Endometrial microvascular endothelial cells (primary cell): ENCODE measurements at regions not wholly inside any gene's neighbourhood (a gene's known extent, or its start where the extent isn't known, plus 50 kb on each side); places are given as distances from the start of the nearest gene placed in this dataset.

Experiments
- in situ Hi-C: cut with HindIII; loops from 2 replicates; pipeline ENCODE4 v1.10.0; 2017; ENCODE audit warnings: low sequenced_read_pairs, low pct_unique_long_range_greater_than_20kb; ENCODE audit errors: inconsistent ontology term

DNA sequence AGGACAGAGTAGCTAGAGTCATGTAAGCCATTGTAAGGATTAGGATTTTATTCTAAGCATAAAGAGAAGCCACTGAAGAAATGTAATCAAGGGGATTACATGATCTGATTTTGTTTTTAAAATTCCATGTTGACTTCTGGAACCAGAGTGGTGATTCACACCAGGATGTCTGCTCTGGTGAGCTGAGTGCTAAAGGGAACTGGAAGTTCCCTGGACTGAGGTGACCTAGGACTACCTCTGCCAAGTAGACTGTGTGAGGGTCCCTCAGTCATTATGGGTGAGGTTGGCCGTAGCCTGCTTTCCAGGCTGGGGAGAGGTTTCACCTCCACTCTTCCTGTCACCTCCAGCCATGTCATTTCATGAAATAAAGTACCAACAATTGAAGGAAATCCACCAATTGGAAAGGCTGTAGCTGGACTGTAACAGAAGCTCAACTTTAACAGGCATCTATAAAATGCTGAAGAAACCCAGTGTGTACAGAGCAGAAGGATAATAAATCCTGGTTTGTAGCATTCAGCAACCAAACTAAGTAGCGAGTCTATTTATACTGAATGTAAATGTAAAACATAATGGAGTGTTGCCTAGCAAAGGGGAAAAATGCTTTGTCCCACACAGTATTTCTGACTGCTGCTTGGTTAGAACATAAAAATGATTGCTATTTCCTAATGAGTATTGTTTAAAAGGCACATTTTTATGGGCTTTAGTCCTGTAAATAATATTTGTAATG, 507.4 kb upstream of the PKDCC start:
- in situ Hi-C loops = no loop called here

DNA sequence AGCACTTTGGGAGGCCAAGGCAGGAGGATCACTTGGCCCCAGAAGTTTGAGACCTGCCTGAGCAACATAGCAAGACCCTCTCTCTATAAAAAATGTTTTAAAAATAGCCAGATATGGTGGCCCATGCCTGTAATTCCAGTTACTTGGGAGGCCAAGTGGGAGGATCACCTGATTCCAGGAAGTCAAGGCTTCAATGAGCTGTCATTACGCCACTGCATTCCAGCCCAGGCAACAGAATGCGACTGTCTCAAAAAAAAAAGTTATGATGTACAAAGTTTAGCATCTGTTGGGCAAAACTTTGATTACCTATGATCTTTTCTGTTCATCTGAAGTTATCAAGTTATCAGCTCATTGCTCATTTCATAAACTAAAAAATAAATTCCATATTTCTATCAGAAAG, 504.1 kb upstream of the PKDCC start:
- in situ Hi-C loops = no loop called here

DNA sequence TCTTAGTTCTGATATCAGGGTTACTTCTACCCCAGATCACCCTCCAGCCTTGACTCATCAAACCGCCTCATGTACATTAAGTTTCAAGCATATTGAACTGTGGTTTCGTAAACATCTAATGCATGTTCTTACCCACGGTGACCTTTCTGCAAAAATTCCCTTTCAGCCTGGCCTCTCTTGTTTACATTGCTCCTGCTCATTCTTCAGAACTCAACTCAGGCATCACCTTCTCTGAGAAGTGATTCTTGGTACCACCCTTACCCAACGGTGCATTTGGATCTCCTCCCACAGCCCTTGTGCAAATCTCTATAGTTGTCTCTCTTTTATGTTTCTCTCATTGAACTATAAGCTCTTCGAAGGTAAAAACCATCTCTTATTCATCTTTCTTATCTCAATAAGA, 503.1 kb upstream of the PKDCC start:
- in situ Hi-C loops = no loop called here

DNA sequence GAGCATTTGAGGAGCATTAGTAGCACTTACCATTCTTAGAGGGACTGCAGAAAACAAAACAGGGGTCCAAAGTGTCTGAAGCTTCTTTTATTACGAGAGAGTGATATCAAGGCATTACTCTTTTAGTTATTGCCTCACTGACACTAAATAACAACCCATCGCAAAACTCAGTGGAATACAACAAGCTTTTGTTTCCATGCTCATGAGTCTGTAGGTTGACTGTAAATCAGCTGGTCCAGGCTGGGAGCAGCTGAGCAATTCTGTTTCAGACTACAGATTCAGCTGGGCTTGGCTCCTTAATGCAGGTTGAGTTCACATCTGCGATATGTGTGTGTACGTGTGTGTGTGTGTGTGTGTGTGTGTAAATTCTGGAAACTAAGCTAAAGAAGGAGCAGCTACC, 501.8 kb upstream of the PKDCC start:
- in situ Hi-C loops = no loop called here

DNA sequence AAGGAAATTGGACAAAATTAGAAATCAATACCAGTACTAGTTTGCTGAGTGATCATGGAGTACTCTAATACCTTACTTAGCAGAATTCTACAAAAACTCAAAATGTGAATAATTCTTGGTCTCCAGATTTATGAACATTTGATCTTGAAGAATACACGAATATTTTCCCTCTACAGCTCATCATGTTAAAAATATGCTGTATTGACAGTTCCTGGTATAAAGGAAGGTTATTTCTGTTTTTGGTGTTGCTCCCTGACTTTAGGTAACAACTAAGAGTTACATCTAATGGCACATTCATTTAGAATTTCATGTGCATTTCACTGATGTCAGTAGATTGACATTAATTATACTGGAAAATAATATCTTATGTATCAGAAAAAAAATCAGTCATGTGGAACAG, 479.2 kb upstream of the PKDCC start:
- in situ Hi-C loops = no loop called here

DNA sequence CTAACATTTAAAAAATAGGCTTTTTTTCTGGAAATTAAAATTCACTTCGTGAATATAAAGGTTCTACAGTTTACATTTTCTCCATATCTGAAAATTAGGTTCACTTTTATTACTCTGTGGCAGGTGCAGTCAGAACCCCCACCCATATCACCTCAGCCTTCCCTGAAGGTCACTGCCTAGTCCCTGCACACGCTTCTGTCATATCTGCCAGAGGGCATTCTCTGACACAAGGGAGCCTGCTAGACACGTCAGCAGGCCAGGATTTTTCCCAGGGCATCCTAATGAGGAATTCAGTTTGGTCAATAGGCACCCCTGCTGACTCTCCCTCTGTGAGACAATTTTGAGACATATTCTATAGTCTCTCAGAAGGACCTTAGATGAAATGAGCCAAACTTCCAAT, 475.7 kb upstream of the PKDCC start:
- in situ Hi-C loops = no loop called here

DNA sequence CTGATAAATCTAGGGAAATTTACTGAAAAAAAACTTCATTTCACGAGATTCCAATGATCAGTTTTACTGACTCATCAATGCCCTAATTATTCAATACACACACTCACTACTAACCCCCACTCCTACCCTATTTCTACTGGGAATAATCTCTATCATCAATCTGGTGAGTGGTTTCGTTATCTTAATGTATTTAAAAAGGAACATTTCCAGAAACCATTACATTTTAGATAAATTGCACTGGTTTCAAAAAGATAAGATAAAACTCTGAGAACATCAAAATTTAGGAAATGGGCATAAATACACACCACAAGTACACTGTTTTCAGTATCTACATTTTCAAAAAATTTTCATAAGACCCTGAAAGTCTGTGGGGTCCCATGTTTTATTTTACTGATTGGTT, 471.4 kb upstream of the PKDCC start:
- in situ Hi-C loops = no loop called here

DNA sequence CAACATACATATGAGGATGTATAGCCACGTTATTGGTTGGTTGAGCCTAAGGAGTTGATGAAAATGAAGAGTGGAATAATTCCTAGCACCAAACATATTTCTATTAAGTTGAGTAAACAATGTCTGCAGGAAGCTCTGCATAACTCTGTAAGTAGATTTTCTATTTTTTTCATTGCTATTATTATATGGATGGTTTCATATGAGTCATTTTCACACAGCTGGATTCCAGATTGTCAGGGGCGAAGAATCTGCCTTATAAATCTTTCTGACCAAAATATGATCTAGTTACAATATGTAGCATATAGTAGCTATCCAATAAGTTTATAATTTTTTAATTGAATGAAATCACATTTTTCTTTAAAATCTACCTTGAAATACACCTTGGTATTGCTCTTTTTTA, 468.0 kb upstream of the PKDCC start:
- in situ Hi-C loops = no loop called here

DNA sequence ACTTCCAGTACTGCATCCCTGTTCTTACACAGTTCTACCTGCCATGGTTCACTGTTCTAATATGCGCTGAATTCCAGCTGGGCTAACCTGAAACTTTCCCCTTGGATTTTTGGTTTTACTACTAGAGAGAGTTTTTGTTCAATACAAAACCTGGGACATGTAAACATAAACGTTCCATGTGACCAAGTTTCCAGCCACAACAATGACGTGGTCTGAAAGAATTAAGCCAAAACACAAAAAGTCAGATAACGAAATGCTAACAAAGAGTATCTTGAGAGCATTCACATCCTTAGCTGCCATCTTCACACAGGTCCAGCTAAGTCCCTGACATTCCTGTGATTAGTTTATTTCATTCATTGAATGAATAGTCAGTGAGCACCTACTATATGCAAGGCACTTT, 467.0 kb upstream of the PKDCC start:
- in situ Hi-C loops = no loop called here

DNA sequence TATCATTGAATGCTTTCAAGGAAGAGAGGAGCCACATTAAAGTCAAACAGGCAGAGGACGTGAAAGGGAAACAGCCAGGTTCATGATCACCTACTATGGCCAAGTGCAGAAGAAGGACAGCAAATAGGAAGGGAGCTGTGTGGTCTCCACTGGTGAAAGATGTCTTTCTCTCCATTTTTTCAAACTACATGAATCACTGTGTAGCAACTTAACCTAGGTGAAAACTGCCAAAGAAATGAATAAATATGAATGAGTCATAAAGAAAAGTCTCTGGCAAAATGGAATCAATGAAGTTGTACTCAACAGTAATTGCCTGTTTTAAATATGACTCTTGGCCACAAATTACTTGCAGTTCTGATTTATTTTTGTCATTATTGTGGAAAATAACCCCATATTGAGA, 452.6 kb upstream of the PKDCC start:
- in situ Hi-C loops = no loop called here

DNA sequence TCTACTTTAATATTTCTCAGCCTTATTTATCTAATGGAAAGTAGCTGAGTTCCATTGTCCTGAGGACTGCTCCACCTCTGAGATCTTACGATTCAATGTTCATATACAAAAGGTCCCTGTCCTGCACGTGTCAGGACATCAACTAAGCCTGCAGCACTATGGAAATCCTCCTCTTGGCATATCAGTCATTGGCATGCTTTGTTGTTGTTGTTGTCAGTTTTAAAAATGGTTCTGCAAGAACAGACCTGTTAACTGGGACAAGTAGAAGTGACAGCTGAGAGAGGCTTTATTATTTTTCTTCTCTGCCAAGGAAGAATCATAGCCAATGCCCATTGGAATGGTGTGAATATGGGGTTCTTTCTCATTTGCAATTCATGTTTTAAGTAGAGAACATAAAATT, 450.1 kb upstream of the PKDCC start:
- in situ Hi-C loops = no loop called here

DNA sequence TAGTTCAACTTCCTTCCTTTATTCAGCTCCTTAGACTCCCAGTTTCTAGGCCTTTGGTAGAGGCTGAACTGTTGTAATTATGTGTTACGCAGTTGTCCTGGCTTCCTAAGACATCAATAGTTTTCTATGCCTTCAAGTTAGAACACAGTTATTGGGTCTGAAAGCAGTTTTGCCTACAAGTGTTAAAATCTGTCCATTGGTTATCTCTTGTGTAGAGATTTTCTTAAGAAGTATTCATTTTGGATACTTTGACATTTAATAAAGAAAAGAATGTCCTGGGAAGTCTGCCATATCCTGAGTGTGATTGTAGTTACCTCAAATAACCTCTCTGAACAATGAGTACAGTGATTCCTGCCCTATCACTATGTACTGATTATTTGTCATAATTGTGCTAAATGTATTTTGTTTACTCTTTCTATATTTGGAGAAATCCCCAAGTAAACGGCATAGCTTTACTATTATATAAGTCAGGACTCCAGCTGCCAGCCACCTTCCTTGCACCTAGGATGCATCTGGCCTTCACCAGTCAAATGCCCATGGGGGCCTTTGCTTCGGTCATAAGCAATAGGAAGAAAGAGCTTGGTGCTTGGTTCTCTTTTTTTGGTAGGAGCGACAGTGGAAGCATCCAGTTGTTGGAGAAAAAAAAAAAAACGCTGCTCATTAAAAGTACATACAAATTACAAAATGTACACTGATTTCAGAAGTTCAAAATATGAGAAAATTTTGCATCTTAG, 449.5 kb upstream of the PKDCC start:
- in situ Hi-C loops = no loop called here

DNA sequence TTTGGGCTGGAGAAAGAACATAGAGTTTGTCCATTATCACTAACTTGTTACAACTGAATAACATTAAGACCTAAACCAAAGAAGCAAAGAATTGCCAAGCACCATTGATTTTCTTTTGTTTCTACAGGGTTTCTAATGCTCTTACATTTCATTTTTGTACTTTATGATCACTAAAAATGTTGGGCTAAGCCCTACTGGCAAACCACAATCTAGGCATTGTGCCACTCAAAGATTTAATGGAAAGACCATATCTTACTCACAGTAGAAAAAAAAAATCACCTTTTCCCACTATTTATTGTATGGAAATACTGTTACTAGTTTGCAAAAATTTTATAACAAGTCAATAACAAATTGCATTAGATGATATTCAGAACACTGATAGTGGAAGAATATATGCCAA, 447.4 kb upstream of the PKDCC start:
- in situ Hi-C loops = no loop called here

DNA sequence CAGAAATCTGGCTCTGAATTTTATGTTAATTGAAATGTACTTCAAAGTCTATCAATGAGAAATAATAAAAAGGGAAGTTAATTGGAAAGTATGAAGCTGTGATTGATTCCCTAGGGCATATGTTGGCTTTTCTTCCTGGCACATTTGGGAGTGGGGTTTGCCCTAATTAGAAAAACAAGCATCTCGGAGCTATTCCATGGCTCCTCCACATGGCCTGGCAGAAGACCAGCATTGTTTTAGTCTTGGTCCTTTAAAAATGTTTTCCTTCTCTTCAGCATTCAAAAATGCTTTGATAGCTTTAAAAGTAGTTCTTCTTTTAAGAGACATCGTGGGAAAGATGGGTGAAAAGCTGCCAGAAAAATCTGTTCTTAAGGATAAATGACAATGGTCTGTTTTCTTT, 445.5 kb upstream of the PKDCC start:
- in situ Hi-C loops = no loop called here

DNA sequence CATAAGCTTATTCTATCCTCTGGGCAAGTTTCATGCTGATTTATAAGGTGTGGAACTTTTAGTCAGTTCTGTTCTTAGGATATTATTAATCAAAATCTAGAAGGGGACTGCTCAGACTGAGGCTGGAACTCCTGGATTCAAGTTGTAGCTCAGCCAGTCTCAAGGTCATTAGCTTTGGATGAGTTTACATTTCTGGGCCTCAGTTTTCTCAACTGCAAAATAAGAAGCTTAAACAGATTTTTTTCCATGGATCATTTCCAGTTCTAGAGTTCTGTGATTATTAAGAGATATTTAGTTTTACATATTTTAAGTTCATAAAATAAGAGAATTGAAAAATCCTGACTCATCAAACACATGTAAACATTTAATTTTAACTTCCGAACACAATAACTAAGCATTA, 442.5 kb upstream of the PKDCC start:
- in situ Hi-C loops = no loop called here

DNA sequence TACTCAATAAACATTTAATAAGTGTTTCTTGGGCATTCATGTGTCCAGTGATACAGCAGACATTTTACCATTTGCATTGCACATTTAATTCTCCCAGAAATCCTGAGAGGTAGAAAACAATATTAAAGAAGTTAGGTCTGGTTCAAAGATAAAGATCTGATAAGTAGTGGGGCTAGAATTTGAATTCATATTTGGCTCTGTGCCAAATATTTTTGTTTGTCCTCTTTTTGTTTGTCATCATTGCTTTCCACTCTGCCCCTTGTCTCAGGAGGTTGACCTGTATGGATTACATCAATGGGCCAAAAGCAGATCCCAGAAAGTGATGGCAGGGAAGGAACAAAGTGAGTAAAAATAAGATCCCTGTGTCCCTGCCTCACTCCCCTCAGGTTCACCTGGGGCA, 441.9 kb upstream of the PKDCC start:
- in situ Hi-C loops = no loop called here

DNA sequence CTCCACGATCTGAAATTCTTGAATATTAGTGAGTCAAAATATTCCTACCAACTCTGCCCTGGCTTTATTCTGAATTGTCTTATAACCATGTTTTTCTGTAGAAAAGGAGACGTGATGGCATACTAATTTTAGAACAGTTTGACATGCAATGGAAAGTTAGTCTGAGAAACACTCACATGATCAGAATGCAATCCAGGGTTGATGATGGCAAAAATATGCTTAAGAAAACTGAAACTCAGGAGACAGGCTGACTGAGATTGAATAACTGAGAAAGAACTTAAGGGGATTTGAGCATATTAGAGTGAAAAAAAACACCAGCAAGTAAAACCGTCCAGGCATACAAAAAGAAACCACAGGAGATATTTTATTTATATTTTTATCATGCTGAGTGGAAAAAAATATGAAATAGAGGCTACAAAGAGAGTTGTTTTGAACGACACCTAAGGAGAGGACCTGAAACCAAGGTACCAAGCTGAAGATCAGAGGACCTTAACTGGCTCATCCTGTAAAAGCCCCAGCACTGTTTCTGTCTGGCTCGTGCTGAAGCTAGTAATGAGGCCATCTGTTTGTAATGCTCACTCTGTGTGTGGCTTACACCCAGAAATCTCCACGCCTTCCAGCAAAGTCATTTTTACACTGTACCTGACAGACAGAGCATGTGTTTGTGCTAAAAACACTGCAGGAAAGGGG, 437.2 kb upstream of the PKDCC start:
- in situ Hi-C loops = no loop called here

DNA sequence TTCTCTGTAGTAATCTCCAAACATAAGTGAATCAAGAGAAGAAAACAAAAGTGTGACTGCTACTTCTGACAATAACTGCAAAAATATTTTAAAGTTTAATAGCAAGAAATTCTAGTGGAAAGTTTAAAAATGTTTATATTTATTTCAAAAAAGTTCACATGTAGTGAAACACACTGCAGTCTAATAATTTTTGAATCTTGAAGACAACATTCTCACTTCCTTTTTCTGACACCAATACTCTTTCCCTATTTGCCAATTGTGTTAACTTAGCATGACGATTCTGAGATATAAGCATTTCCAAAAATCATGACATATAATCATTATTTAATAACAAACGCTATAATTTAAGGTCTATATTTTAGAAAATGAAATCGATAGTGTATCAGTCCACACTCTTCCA, 429.1 kb upstream of the PKDCC start:
- in situ Hi-C loops = no loop called here

DNA sequence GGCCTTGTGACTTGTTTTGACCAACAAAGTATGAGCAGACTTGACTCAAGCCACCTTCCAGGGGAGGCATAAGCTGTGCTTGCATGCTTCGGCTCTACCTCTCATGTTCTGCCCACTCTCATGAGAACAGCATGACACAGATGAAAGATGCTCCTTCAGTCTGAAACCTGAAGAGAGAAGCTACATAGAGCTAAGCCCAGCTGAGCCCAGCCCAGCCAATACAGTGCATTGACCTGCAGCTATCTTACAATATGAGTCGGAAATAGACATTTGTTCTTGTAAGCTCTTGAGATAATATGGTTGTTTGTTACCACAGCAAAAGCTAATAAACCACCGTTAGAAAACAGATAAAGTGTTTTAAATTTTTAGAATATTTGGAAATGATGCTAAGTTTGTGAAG, 426.7 kb upstream of the PKDCC start:
- in situ Hi-C loops = no loop called here

DNA sequence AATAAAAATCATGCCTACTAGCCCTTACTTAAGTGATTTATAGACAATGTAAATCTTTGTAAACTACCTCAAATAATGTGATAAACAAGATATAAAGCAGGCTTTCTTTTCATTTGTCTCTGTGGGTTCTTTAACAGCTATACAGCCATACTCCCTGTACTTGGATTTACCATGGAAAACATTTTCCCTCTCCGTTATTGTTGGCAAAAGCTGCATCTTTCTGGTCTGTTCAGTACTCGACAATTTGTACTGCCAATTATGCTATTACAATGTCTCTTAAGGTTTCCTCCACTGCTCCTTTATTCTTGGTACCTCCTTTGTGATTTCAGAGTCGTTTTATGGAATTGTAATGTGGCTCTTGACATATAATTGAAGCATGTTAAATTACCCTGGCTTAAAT, 426.3 kb upstream of the PKDCC start:
- in situ Hi-C loops = no loop called here
